HL-60/S4 treated with phorbol 12-myristate 13-acetate at 8.2 ng/mL for 4 days and 3 days (cell line): ENCODE measurements at regions not wholly inside any gene's neighbourhood (a gene's known extent, or its start where the extent isn't known, plus 50 kb on each side); places are given as distances from the start of the nearest gene placed in this dataset.

ENCODE experiments used
- in situ Hi-C: fragments of 300-500 bp; cut with MboI; formaldehyde crosslinking; loops from 2 replicates; pipeline ENCODE4 v1.15.0; 2022; ENCODE audit warnings: low sequenced_read_pairs

DNA sequence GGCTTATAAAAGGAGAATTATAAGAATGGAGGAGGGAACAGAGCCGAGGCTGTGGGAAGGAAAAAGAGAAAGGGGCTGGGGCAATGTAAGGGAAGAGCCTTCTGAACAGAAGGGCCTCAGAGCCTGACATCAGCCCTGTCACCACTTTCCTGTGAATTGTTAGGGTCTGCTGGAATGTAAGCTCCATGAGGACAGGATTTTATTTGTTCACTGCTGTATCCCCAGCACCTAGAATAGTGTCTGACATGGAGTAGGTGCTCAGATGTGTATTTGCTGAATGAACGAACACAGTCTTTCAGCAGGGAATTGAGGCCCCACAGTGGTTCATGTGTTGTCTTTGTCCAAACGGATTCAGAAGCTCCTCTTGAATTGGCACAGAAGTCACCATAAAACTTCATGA is 251.5 kb downstream of the OPA1 start:
- in situ Hi-C loops, result no loop called here

DNA sequence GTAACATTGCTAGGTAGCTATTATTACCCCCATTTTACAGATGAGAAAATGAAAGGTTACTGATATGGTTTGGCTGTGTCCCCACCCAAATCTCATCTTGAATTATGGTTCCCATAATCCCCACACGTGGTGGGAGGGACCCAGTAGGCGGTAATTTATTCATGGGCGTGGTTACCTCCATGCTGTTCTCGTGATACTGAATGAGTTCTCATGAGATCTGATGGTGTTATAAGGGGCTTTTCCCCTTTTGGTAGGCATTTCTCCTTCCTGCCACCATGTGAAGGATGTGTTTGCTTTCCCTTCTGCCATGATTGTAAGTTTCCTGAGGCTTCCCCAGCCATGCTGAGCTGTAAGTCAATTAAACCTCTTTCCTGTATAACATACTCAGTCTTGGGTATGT is 252.1 kb downstream of the OPA1 start:
- in situ Hi-C loops, result no loop called here

DNA sequence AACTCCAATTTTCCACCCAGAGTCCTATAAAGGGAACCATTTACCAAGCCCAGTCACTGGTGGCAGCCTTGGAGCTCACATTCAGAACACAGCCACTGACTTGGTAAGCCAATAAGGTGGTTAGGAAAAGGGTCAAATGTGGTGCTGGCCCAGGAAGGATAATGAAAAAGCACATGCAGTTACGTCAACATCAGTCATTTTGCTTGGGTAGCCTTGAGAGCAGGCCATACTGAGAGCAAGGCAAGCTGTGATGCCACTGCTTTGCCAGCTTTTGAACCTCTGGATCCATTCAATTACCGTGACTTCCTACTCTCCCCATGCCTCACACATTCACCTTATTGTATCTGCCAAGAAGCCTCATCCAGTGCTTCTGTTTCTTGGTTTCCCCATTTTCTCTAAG is 253.6 kb downstream of the OPA1 start:
- in situ Hi-C loops, result no loop called here

DNA sequence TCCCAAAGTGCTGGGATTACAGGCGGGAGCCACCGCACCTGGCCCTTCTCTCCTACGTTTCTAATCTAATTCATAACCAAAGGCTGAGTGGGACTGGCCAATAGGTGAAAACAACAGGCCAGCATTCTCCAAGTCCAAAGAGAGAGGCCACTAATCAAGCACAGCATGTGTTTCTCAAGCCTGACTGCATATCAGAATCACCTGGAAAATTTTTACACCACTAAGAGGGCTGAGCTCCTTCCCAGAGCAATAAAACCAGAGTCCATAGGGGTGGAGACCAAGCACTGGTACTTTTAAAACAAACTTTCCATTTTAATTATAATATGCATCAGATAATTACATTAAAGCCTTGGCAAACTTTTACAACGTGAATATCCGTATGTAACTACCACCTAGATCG is 254.4 kb downstream of the OPA1 start:
- in situ Hi-C loops, result no loop called here

DNA sequence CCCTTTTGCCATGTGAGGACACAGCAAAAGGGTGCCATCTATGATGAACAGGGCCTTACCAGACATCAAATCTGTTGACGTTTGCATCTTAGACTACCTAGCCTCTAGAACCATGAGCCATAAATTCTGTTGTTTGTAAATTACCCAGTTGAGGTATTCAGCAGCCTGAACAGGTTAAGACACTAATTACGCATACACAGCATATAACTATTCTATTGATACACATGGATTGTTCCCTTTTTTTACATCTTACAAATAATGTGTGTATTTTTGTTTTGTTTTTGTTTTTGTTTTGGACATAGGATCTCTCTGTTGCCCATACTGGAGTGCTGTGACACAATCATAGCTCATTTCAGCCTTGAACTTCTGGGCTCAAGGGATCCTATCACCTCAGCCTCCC is 255.5 kb downstream of the OPA1 start:
- in situ Hi-C loops, result no loop called here

DNA sequence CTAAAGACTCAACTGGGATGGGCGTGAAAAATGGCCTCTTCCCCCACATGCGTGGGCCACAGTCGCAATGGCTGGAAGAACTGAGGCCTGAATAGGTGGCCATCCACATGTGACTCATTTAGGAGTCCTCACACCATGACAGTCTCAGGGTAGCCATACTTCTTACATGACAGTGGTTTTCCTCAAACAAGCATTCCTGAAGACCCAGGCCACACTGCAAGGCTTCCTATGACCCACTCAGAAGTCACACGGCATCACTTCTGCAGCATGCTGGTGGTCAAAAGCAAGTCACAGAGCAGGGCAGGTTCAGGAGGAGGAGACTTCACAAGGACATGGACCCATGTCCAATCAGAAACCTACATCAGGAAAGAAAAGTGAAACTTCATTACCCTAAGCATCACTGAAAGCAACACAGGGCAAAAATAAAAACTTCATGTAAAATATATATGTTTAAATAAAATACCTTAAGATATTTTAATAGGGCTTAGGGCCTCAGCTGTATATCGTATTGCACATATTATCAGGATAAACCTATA is 257.1 kb downstream of the OPA1 start:
- in situ Hi-C loops, result no loop called here

DNA sequence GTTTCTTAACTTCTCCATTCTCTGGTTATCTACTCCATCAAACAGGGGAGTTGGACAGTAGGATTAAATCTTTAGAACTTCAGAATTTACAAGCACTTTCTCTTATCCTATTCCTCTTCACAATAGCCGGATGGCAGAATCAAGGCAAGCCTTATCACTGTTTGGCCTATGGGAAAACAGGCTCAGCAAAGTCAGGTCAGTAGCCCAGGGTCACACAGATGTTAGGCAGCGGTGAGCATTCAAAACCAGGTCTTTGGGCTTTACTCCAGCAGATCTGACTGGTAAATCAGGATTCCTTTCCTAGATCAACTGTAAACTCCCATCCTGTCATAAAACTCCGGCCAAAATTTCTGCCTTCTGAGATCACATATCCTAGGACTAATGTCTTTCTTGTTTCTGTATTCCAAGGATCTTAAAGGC is 258.4 kb downstream of the OPA1 start:
- in situ Hi-C loops, result no loop called here

DNA sequence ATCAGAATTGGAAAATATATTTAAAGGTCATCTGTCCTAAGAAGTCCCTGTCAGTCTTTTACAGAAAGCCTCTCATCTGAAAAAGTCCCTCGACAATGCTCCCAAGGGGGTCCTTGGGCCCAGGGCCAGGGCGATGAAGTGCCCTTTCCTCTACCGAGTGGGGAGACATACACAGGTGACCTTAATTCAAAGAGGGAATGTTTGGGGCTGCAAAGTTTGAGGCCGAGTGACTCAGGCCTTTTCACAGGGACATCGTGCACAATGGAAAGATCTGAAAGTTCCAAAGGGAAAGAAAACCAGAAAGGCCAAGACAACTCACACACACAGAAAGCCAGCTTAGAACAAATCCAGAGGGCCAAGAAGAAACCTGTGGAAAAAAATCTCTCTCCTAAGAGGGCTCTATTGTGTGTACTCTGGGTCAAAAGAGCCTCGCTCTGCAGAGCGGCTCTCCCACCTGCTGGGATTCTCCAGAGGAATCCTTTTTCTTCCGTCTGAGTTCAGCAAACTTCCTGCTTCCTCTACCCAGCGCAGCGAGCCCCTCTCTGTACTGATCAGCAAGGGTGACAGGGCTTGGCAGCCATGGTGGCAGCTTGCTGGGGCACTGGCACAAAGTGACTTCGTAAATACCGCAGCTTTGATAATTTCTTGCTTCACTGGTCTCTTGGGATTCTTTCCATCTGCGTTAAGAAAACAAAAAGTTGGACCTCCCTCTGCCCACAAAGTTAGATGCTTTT is 259.1 kb downstream of the OPA1 start:
- in situ Hi-C loops, result no loop called here

DNA sequence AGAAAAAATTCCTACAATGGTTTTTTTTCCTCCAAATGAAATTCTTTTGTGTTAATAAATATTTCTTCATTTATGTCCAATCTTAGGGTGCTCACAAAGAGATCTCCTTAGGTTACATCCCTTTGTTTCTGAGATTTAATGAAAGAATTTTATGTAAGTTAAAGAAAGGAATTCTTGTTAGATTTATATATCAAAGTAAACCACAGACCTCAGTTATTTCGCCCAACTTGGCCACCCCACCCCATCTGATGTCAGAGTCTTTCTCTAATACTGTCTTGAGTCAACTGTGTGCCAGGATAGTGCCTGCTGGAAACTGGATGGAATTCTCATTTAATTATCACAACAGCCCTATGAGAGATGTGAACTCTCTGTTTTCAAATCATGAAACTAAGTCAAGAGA is 259.9 kb downstream of the OPA1 start:
- in situ Hi-C loops, result no loop called here

DNA sequence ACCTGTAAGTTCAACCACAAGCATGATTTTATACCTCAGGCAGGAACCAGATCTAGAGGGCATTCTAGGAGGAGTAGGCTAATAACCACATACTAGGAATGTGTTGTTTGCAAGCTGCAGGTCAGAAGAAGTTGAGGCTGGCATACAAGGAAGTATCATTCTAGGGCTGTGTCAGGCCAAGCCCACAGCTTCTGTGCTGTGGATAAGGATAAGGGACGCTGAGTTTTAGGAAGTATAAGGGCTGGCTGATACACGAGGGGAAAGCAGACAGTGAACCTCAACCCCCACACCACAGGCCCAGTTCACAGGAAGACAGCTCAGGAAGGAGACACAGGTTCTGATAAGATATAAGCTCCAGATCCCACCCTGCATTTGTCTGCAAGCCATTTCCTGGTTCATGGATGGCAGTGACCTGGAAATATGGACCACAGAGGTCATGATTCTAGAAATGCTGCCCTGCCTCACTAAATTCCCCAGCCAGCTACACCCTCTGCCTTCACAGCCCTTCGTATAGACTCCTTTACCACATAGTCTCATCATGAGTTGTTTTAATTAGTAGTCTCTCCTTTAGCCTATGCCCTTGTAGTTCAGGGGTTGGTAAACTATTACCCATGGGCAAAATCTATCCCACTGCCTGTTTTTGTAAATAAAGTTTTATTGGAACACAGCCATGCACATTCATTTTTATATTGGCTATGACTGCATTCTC is 260.7 kb downstream of the OPA1 start:
- in situ Hi-C loops, result no loop called here

DNA sequence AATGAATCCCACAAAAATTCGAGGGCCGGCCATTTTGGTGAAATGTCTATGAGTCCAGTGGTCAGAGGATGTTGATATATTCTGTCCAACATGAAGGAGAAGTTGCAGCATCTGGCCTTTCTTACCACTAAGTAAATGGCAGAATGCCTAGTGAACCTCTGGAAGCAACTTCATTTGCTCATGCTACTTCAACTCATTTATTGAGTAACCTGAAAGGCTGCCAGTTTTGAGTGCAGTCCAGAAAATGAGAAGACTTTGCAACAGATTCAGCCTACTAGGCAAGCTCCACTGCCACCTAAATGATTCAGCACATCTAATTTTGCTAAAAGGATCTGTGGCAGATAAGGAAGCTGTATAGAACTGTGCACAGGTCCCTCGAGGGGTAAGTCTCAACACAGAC is 265.0 kb downstream of the OPA1 start:
- in situ Hi-C loops, result no loop called here

DNA sequence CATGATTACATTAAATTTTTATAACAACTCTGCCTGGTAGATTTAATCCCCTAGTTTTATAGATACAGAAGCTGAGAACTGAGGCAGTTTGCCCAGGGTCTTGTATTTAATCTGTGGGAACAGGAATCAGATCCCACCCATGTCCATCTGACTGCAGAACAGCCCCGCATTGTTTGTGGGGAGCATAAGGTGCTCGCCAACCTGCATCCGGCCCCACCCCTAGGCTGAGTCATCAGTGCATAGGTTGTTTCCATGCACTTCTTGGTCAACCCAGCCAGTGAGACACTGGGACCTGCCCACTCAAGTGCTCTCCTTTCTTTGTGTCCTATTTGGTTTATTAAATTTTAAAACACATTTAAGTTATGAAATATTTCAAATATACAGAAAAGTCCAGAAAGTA is 266.2 kb downstream of the OPA1 start:
- in situ Hi-C loops, result no loop called here

DNA sequence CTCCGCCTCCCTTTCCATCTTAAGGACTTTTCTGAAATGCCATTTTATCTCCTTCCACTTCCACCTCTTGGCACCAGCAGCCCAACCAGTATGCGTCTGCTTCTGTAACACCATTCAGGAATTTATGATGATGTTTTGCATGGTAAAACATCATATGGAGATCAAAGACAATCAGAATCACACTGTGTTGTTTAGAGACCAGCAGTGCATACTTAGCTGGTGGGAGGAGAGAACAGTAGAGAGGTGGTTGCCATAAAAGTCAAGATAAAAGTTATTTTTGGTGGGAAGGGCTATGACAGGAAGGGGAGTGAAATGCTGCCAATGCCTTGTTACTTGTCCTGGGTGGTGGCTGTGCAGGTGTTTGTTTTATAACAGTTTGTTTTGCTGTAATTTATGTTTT is 268.0 kb downstream of the OPA1 start:
- in situ Hi-C loops, result no loop called here

DNA sequence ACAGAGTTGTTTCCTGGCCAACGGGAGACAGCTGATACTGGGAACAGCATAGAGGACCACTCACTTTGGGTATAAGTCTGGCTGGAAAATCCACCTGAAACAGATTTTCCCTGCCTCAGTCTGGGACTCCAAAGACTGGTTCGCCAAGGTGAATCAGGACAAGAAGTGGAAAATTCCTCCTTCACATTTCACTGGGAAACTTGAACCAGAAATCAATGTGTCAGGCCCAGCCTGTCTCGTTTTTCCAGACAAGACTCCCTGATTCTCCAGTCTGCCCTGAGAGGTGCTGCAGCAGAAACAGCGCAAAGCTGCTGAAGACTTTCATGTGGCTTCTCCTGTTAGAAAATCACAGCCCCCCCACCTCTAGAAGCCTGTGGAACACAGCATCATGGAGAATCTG is 269.8 kb downstream of the OPA1 start:
- in situ Hi-C loops, result no loop called here

DNA sequence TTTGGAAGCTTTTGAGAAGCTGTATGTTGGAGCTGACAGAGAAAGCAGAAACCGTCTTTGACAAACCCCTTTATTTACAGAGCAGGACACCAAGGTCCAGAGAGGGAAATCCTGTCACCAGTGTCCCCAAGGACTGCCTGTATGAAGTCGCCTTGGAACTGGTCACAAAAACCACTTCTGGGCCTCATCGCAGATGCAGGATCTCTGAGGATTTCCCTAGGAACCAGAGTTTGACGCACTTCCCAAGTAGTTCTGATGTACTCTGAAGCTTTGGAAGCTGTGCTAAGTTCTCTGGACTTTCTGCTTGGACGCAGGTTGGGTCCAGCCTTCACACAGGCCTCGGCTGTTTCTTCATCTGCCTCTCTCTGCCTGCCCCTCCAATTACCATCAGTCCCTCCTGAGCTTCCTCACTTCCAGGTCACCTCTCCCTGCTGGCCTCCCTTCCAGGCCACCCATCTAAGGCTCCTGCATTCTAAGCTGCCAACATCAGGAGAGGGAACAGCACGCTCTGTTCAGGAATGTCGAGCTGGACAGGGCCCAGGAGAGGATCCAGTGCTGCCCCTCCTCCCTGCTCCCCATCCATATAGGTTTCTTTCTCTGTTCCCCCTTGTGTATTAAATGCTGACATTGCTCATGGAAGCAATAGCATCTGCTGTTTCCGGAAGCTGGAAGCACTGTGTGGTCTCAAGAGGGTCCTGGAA is 270.8 kb downstream of the OPA1 start:
- in situ Hi-C loops, result no loop called here

DNA sequence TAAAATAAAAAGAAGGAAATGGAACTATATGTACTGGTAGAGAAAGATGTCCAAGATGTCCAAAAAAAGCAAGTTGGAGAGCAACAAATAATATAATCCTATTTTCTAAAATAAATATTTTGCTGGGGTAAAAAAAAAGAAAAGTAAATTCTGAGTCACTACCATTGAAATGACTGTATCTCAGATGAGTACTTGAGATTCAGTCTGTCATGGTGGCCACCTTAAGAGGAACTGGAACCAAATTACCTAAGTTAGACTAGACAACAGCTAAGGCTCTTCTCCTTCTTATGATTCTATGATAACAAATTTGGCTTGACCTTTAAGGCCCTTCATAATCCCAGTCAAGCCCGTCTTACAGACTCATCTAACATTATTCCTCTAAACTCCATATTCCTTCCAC is 270.6 kb upstream of the HES1 start:
- in situ Hi-C loops, result no loop called here

DNA sequence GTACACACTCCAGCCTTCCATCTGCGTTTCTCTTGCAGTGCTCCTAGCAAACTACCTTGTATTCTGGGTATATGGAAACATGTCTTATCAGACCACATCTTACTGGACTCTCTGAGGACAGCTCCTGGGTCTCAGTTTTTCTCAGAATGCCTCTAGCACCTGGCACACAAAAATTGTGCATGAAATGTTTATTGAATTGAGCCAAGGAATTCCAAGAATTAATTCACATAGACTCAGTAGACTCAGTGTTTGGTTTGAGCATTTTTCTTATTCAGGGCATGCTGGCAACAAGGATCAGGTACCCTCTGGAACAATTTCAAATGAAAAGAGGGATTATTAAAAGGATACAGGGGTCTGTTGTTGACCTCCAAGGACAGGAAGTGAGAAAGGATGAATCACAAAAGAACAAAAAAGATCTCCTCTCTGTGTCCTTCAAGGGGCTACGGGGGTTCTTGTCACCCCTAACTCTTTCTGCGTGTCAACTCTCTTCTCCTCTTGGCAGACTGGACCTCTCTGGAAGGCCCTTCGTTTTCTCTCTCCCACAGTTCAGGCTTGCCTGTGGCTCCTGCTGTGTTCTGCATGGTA is 270.0 kb upstream of the HES1 start:
- in situ Hi-C loops, result no loop called here

DNA sequence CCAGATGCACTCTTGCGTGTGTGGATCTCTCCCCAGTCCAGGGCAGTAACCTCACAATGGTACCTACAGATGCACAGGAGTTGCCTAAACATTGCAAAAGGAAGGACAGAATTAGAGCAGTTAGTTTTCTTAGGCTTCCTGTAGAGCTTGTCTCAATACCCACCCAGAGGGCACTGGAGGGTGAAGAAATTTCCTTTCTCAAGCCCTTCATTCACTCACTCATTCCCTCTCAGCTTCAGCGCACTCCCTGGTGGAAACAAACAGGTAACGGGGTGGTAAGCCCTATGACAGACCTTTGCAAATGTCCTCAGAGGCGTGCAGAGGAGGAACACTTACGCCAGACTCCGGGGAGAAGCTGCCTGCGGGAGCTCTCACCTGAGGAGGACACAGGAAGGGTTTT is 267.4 kb upstream of the HES1 start:
- in situ Hi-C loops, result no loop called here

DNA sequence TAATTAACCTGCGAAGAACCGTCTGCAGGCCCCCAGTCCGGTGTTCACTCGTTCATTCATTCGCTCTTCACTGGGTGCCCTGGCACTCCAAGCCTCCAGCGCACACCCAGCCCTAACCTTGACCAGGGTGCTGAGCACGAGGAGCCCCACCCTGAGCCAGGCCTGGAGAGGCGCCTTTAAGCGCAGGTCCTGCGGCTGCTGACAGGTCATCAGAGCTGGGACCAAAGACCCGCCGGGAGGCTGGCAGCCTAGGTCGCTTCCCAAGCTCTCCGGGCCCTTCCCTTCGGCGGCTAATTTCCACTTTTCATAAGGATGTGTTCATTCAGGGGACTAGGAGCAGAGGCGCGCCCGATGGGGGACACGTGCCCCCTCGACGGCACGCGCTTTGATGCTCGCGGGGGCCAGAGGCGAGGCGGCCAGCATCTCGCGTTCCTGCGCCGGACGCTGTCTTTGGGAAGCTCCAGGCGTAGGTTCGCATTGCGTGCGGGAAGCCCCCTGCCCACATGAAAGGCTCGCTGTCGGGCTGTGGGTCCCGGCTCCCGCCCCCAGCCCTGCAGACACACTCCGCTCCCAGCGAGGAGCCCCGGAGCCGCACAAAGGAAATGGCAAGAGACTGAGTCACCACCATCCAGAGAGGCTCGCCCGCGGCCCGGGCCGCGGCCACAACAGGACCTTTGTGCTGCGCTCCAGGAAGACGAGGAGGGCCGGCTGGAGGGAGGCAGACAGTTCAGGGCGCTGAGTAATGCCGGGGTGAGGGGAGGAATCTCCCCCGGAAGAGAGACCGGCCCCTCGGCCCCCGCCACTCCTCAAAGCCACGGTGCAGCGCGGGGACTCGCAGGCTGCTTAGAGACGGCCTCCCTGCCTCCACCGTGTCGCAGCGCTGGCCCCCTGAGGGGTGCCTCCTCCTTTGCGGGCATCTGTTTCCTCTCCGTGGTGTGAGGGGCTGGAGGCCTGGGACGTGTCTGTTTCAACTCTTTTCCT is 266.4 kb upstream of the HES1 start:
- in situ Hi-C loops, result no loop called here
